Pons (tissue), 1 donor: ENCODE measurements at regions not wholly inside any gene's neighbourhood (a gene's known extent, or its start where the extent isn't known, plus 50 kb on each side); places are given as distances from the start of the nearest gene placed in this dataset.
A peak's percentile ranks its signal among the peaks of the same experiment; 100 is the strongest.
"Not testable (repeated sequence)": the region's sequence is repeated elsewhere in the genome, so short reads cannot be mapped to it uniquely, and the experiment has no call there.

Source experiments
- DNase-seq: peaks from one replicate; pipeline ENCODE4 v3.0.0-alpha.2; 2016; ENCODE audit warnings: low spot score

- DNase-seq, result no peak
These were observed 925.3 kb upstream of the CDH10 start for GRCh38 chr5:25570067-25570583.

DNA sequence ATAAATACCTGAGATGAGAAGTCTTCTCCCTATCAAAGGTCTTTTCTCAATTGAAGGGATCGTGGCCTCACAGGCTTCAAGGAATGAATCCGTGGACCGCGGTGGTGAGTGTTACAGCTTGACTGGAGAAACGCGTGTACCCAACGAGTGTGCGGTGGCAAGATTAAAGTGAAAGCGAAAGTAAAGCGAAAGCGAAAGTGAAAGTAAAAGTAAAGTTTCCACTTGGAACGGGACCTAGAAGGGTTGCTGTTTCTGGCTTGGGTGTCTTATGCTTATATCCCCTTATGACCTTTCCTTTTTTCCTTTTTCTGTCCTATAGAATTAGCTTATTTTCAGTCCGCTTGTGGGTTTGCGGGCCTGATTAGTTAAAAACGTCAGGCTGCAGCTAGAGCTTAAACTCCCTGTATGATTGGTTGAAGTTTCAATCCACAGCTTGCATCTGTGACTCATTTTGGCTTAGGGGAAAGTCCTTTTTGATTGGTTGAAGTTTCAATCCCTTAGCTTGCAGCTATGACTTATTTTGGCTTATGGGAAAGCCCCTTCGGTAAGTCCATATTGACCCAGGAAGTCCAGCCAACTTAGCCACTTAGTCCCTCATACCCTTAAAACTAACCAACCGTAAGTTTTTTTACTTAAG lies 924.3 kb upstream of the CDH10 start:
- no peak for DNase-seq

DNA sequence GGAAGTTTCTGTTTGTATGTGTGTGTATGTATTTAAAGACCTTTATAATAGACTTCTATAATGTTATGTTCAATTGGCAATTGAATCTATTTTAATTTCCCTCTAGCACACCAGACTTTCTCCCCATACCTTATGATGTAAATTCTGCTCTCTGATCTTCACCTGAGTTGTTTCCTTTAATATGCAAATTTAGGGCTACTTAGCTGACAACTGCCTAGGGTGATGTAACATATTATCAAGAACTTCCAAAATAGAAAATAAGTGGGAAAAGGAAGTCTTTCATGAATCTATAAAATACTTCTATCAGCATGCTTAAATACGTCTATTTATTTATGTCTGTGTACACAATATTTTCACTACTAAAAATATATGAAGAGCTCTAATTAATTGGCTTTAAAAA lies 923.5 kb upstream of the CDH10 start:
- DNase-seq, result no peak

- no peak for DNase-seq
These were observed 923.1 kb upstream of the CDH10 start for GRCh38 chr5:25567881-25568280.

DNA sequence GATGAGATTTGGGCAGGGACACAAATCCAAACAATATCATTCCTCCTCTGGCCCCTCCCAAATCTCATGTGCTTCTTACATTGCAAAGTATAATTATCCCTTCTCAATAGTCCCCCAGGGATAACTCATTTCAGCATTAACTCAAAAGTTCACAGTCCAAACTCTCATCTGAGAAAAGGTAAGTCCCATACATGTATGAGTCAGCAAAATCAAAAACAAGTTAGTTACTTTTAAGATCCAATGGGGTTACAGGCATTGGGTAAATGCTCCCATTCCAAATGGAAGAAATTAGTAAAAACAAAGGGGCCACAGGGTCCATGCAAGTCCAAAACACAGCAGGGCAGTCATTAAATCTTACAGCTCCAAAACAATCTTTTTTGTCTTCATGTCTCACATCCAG lies 917.9 kb upstream of the CDH10 start:
- DNase-seq, result no peak

GRCh38 chr5:25554077-25554476 lies 909.3 kb upstream of the CDH10 start:
- no peak for DNase-seq

DNA sequence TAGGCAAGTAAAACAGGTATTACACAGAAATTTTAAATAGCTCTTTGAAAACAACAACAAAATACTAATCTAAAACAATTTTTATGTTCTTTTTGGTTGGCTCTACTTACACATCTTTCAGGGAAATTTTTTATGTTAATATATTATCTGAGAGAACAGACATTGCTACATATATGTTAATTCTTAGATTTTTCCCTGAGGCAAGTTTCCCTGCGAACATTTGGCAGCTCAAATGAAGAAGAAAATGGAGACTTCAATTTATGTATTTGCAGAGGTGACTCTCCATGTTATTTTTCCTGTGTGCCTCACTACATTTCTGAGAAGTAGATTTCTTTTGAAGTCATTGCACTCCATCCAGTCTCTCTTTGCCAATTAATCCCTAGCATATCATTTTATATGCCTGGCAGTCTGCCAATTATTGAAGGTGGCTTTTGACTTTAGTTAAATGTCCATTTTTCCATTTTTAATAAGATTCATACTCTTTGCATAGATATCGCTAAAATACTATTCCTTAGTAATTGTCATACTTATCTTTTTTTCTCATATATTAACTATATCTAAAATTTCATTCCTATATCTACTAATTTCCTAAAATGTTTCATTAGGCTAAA lies 908.2 kb upstream of the CDH10 start:
- DNase-seq, result no peak

GRCh38 chr5:25550793-25551192 lies 906.0 kb upstream of the CDH10 start:
- no peak for DNase-seq

GRCh38 chr5:25544652-25545249 lies 900.0 kb upstream of the CDH10 start:
- DNase-seq, result peak; percentile 32

DNA sequence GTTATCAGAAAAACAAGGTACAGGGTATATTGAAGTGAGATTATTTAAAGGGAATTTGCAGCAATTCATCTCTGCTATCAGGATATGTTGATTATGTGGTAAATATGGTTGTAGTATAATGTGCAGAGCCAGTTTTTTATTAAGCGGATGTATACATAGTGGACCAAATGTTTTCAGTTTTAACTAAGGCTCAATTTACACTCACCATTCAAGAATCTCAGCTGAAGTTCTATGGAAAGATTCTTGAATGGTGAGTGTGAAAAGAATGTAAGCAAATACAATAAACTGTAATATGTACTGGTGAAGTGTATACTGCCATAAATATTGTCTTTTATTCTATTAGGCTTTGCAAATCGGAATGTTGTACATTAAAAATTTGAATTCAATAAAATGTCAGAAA lies 895.9 kb upstream of the CDH10 start:
- DNase-seq, result no peak

- DNase-seq, result no peak
These were observed 894.8 kb upstream of the CDH10 start for GRCh38 chr5:25539536-25539935.

DNA sequence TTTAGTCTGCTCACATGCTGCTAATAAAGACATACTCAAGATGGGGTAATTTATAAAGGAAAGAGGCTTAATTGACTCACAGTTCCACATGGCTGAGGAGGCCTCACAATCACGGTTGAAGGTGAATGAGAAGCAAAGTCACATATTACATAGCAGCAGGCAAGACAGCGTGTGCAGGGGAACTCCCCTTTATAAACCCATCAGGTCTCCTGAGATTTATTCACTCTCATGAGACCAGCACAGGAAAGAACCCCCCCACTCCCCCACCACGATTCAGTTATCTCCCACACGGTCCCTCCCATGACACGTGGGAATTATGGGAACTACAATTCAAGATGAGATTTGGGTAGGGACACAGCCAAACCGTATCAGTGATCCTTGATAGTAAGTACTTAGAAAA lies 891.7 kb upstream of the CDH10 start:
- not testable (repeated sequence) for DNase-seq

- no peak for DNase-seq
These were observed 871.4 kb upstream of the CDH10 start for GRCh38 chr5:25516141-25516540.

DNA sequence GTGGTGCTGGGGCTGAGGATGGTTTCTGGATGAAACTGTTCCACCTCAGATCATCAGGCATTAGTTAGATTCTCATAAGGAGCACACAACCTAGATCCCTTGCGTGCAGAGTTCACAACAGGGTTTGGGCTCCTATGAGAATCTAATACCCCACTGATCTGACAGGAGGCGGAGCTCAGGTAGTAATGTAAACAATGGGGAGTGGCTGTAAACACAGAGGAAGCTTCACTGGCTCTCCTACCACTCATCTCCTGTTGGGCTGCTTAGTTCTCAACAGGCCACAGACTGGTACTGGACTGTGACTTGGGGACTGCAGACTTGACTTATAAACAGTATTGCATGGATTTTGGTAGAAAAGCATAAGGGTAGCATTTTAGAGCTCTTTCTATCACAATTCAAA lies 870.7 kb upstream of the CDH10 start:
- DNase-seq, result no peak

DNA sequence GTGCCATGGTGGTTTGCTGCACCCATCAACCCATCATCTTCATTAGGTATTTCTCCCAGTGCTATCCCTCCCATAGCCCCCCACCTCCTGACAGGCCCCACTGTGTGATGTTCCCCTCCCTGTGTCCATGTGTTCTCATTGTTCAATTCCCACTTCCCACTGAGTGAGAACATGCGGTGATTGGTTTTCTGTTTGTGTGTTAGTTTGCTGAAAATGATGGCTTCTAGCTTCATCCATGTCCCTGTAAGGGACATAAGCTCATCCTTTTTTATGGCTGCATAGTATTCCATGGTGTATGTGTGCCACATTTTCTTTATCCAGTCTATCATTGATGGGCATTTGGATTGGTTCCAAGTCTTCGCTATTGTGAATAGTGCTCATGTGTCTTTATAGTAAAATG lies 865.9 kb upstream of the CDH10 start:
- not testable (repeated sequence) for DNase-seq

DNA sequence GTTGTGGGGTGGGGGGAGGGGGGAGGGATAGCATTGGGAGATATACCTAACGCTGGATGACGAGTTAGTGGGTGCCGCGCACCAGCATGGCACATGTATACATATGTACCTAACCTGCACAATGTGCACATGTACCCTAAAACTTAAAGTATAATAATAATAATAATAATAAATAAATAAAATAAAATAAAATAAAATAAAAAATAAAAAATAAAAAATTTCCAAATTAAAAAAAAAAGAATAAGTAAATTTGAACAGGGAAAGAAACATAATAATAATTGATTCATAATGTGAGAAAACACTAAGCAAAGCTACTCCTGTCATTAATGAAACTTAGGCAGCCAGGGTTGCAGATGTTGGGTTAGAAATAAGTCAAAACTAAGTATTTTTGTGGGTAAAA lies 863.2 kb upstream of the CDH10 start:
- not testable (repeated sequence) for DNase-seq

DNA sequence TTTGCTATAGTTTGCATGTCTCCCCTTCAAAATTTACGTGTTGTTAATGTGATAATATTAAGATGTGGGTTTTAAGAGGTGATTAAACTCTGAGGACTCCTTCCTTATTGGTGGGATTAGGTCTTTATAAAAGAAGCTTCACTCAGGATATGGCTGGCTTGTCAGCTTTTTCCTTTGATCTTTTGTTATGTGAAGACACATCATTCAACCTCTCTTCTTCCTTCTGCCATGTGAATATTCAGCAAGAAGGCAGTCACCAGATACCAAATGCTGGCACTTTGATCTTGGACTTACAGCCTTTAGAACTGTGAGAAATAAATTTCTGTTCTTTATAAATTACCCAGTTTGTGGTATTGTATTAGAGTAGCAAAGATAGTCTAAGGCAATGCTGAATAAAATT lies 855.9 kb upstream of the CDH10 start:
- DNase-seq, result no peak

GRCh38 chr5:25489834-25490538 lies 845.2 kb upstream of the CDH10 start:
- DNase-seq, result no peak

DNA sequence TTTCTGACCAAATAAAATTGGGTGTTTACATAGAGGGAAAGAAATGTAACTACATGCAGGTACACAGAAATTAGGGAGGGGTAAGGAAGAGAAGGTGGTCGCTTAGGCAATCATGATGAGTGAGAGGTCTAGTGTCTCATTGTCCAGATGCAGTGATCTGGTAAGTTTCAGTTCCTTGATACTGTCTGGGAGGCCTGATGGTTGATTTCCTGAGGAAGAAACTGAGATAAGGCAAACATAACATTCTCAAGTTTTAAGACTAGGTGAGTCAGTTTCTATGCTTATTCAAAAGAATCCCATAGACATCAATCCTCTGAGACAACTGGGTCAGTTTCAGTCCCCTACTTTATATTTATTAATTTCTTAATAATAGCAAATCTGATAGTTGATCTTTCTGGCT lies 843.3 kb upstream of the CDH10 start:
- DNase-seq, result no peak

DNA sequence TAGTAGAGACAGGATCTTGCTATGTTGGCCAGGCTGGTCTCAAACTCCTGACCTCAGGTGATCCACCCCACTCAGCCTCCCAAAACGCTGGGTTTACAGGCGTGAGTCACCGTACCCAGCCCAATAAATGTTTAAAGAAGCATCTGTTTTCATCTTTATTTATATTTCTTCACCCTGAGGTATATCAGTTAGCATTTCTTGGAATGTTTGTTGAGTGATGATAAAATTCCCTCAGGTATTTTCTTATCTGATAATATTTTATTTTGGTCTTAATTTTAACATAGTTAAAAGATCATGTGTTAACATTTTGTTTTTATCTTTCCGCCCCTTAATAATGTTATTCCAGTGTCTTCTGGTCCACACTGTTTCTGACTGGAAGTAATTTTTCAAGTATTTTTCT lies 839.6 kb upstream of the CDH10 start:
- DNase-seq, result no peak

DNA sequence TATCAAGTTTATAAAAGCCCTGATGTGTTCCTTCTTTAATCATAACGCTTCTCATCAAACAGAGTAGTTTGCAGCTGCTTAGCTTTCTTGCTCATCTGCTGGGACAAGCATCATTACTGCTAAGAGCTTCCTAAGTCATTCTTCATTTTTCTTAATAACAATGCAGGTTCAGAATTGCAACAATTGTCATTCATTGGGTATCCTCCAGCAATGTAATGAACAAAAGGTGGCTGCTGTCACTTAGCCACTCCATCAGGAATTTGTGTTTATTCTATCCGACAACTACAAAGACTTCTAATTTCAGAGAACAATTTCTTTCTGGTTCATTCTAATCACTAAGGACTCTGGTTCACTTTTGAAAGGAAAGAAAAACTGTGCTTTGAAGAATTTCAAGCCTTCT lies 836.7 kb upstream of the CDH10 start:
- no peak for DNase-seq

DNA sequence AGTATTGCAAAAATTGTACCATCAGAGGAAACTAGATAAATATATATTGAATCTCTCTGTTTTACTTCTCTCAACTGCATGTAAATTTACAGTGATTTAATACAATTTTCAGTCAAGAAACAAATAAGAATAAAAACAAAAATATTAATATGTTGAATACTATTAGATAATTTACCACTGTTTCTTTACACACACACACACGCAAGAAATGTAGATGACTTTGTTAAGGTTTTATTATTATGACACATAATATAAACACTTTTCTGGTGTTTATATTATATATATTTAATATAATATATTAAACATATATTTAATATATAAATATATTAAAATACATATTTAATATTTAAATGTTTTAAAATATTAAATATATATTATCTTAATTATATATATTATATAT lies 814.3 kb upstream of the CDH10 start:
- DNase-seq, result no peak

GRCh38 chr5:25458628-25459027 lies 813.9 kb upstream of the CDH10 start:
- DNase-seq, result no peak
